MG63 (cell line): ENCODE measurements at regions not wholly inside any gene's neighbourhood (a gene's known extent, or its start where the extent isn't known, plus 50 kb on each side); places are given as distances from the start of the nearest gene placed in this dataset.
A peak's percentile ranks its signal among the peaks of the same experiment; 100 is the strongest.

Experiments used
- DNase-seq: peaks from one replicate; pipeline ENCODE4 v3.0.0-alpha.2; 2020
- H3K27me3 ChIP-seq: fragments of 250-450 bp; sonication (Bioruptor Pico); 2 replicates; pipeline ENCODE4 v1.5.1; 2020; ENCODE audit warnings: mild to moderate bottlenecking, moderate library complexity
- H3K36me3 ChIP-seq: fragments of 250-450 bp; sonication (Bioruptor Pico); 2 replicates; pipeline ENCODE4 v1.5.1; 2020; ENCODE audit warnings: mild to moderate bottlenecking, moderate library complexity
- H3K4me3 ChIP-seq: fragments of 250-450 bp; sonication (Bioruptor Pico); 2 replicates; pipeline ENCODE4 v1.5.1; 2020; ENCODE audit warnings: mild to moderate bottlenecking, moderate library complexity
- H3K9me3 ChIP-seq: fragments of 250-450 bp; sonication (Bioruptor Pico); 2 replicates; pipeline ENCODE4 v1.5.1; 2020; ENCODE audit warnings: mild to moderate bottlenecking, moderate library complexity

- H3K27me3 ChIP-seq, result no peaks in the 10 kb centered on the region
- no peaks in the 10 kb centered on the region for H3K9me3 ChIP-seq
- H3K36me3 ChIP-seq, result no peaks in the 10 kb centered on the region
- DNase-seq, result no peak
- H3K4me3 ChIP-seq, result no peak overlapping the region
Measured at GRCh38 chr6:125547381-125547780, 202.1 kb upstream of the HEY2 start.

GRCh38 chr6:125549202-125549884, 200.1 kb upstream of the HEY2 start:
- H3K9me3 ChIP-seq, result no peaks in the 10 kb centered on the region
- no peaks in the 10 kb centered on the region for H3K36me3 ChIP-seq
- no peaks in the 10 kb centered on the region for H3K27me3 ChIP-seq
- no peak for DNase-seq
- H3K4me3 ChIP-seq, result no peak overlapping the region

- Histone ChIP-seq H3K9me3 (no peaks in the 10 kb centered on the region), H3K4me3 (no peak overlapping the region), H3K36me3 (no peaks in the 10 kb centered on the region), H3K27me3 (no peaks in the 10 kb centered on the region)
- DNase-seq, result no peak
Measured at GRCh38 chr6:125550892-125551291, 198.5 kb upstream of the HEY2 start.

- H3K36me3 ChIP-seq, result no peaks in the 10 kb centered on the region
- no peak for DNase-seq
- H3K27me3 ChIP-seq, result no peaks in the 10 kb centered on the region
- H3K4me3 ChIP-seq, result no peak overlapping the region
- H3K9me3 ChIP-seq, result no peaks in the 10 kb centered on the region
Measured at GRCh38 chr6:125552819-125553218, 196.6 kb upstream of the HEY2 start.

- DNase-seq, result no peak
- Histone ChIP-seq H3K4me3 (no peak overlapping the region), H3K27me3 (no peaks in the 10 kb centered on the region), H3K9me3 (no peaks in the 10 kb centered on the region), H3K36me3 (no peaks in the 10 kb centered on the region)
Measured at GRCh38 chr6:125554456-125554855, 195.0 kb upstream of the HEY2 start.

GRCh38 chr6:125558241-125558843, 191.1 kb upstream of the HEY2 start:
- no peak overlapping the region for H3K4me3 ChIP-seq

GRCh38 chr6:125558907-125559306, 190.5 kb upstream of the HEY2 start:
- no peaks in the 10 kb centered on the region for H3K36me3 ChIP-seq
- H3K4me3 ChIP-seq, result no peak overlapping the region
- H3K27me3 ChIP-seq, result no peaks in the 10 kb centered on the region
- no peaks in the 10 kb centered on the region for H3K9me3 ChIP-seq
- no peak for DNase-seq

More at GRCh38 chr6:125558241-125558843, 191.1 kb upstream of the HEY2 start:
- no peak for DNase-seq
- Histone ChIP-seq H3K9me3 (no peaks in the 10 kb centered on the region), H3K36me3 (no peaks in the 10 kb centered on the region), H3K27me3 (no peaks in the 10 kb centered on the region)

GRCh38 chr6:125562156-125562555, 187.3 kb upstream of the HEY2 start:
- Histone ChIP-seq H3K9me3 (no peaks in the 10 kb centered on the region), H3K27me3 (no peaks in the 10 kb centered on the region), H3K36me3 (no peaks in the 10 kb centered on the region), H3K4me3 (no peak overlapping the region)
- no peak for DNase-seq

- no peaks in the 10 kb centered on the region for H3K27me3 ChIP-seq
- H3K9me3 ChIP-seq, result no peaks in the 10 kb centered on the region
- no peaks in the 10 kb centered on the region for H3K36me3 ChIP-seq
- H3K4me3 ChIP-seq, result no peak overlapping the region
- DNase-seq, result no peak
Measured at GRCh38 chr6:125564941-125565340, 184.5 kb upstream of the HEY2 start.

- Histone ChIP-seq H3K9me3 (no peaks in the 10 kb centered on the region), H3K4me3 (no peak overlapping the region), H3K27me3 (no peaks in the 10 kb centered on the region), H3K36me3 (no peaks in the 10 kb centered on the region)
- no peak for DNase-seq
Measured at GRCh38 chr6:125567407-125567806, 182.0 kb upstream of the HEY2 start.

- H3K27me3 ChIP-seq, result no peaks in the 10 kb centered on the region
- no peaks in the 10 kb centered on the region for H3K36me3 ChIP-seq
- H3K4me3 ChIP-seq, result no peak overlapping the region
- H3K9me3 ChIP-seq, result no peaks in the 10 kb centered on the region
- DNase-seq, result no peak
Measured at GRCh38 chr6:125568609-125569008, 180.8 kb upstream of the HEY2 start.

GRCh38 chr6:125570526-125570925, 178.9 kb upstream of the HEY2 start:
- peak; percentile 5 for DNase-seq

GRCh38 chr6:125571207-125571755, 178.2 kb upstream of the HEY2 start:
- Histone ChIP-seq H3K36me3 (no peaks in the 10 kb centered on the region), H3K27me3 (no peaks in the 10 kb centered on the region), H3K9me3 (no peaks in the 10 kb centered on the region), H3K4me3 (no peak overlapping the region)
- DNase-seq, result no peak

More at GRCh38 chr6:125570526-125570925, 178.9 kb upstream of the HEY2 start:
- H3K36me3 ChIP-seq, result no peaks in the 10 kb centered on the region
- no peaks in the 10 kb centered on the region for H3K27me3 ChIP-seq
- H3K9me3 ChIP-seq, result no peaks in the 10 kb centered on the region
- H3K4me3 ChIP-seq, result no peak overlapping the region

- H3K36me3 ChIP-seq, result no peaks in the 10 kb centered on the region
- no peak for DNase-seq
- no peaks in the 10 kb centered on the region for H3K27me3 ChIP-seq
- no peaks in the 10 kb centered on the region for H3K9me3 ChIP-seq
- H3K4me3 ChIP-seq, result no peak overlapping the region
Measured at GRCh38 chr6:125574604-125575003, 174.8 kb upstream of the HEY2 start.

GRCh38 chr6:125577124-125577662, 172.2 kb upstream of the HEY2 start:
- Histone ChIP-seq H3K27me3 (no peaks in the 10 kb centered on the region), H3K4me3 (no peak overlapping the region), H3K36me3 (no peaks in the 10 kb centered on the region), H3K9me3 (no peaks in the 10 kb centered on the region)
- no peak for DNase-seq

- Histone ChIP-seq H3K27me3 (no peaks in the 10 kb centered on the region), H3K36me3 (no peaks in the 10 kb centered on the region), H3K4me3 (no peak overlapping the region), H3K9me3 (no peaks in the 10 kb centered on the region)
- no peak for DNase-seq
Measured at GRCh38 chr6:125584468-125584939, 164.9 kb upstream of the HEY2 start.

- H3K4me3 ChIP-seq, result no peak overlapping the region
- no peaks in the 10 kb centered on the region for H3K27me3 ChIP-seq
- H3K9me3 ChIP-seq, result no peaks in the 10 kb centered on the region
- no peak for DNase-seq
- H3K36me3 ChIP-seq, result no peaks in the 10 kb centered on the region
Measured at GRCh38 chr6:125585470-125585869, 164.0 kb upstream of the HEY2 start.

GRCh38 chr6:125586074-125586473, 163.4 kb upstream of the HEY2 start:
- Histone ChIP-seq H3K4me3 (no peak overlapping the region), H3K36me3 (no peaks in the 10 kb centered on the region), H3K27me3 (no peaks in the 10 kb centered on the region), H3K9me3 (no peaks in the 10 kb centered on the region)
- no peak for DNase-seq
